HepG2 (cell line): ENCODE measurements at regions not wholly inside any gene's neighbourhood (a gene's known extent, or its start where the extent isn't known, plus 50 kb on each side); places are given as distances from the start of the nearest gene placed in this dataset.

ENCODE experiments used
- ATAC-seq: fragments of 200-7000 bp; cut with Tn5 transposase; 3 replicates; pipeline ENCODE4 v1.9.1; 2020; ENCODE audit warnings: mild to moderate bottlenecking, moderate library complexity
- BruUV-seq: library from RNA; stranded (reverse); fragments of 400-500 nt; replicated peaks from 2 replicates; lab custom pipeline; 2021; lab: Mats Ljungman, UMichigan
- CTCF ChIA-PET: fragments of 300-600 bp; formaldehyde crosslinking; extraction: SDS; loops from one replicate; lab custom pipeline; 2021; ENCODE audit warnings: low total read pairs, inconsistent platforms, low intra/inter-chr PET ratio; lab: Yijun Ruan, JAX
- POLR2A ChIA-PET: fragments of 350-600 bp; sonication (Branson Sonifier 250); formaldehyde crosslinking; loops from one replicate; lab custom pipeline; 2020; ENCODE audit warnings: antibody characterized with exemption, inconsistent platforms; lab: Yijun Ruan, JAX
- DNase-seq: peaks from one replicate; pipeline ENCODE4 v3.0.0-alpha.2; 2015; ENCODE audit warnings: low spot score
- FAIRE-seq: peaks from 3 replicates; lab custom pipeline; 2011; peaks lifted over from hg19 to GRCh38; lab: Jason Lieb, UNC
- H2AFZ ChIP-seq: one replicate; pipeline ENCODE4 v1.6.1; 2011; ENCODE audit warnings: low read length, inconsistent platforms
- H3K27ac ChIP-seq: fragments of 300-600 bp; 3 replicates; pipeline ENCODE4 v1.8.0; 2011; ENCODE audit warnings: mixed run types, mild to moderate bottlenecking, mixed read lengths, low read length, inconsistent platforms; ENCODE audit not compliant: insufficient read depth; ENCODE audit errors: extremely low read length
- H3K27me3 ChIP-seq, 2 experiments: fragments of 200-600 bp in 1 of 2; 2 replicates in 1 of 2; 3 replicates in 1 of 2; pipeline versions ENCODE4 v1.6.0 to v1.8.0; 2011; ENCODE audit warnings: low read length in 2 of 2, mild to moderate bottlenecking in 2 of 2, moderate library complexity in 2 of 2, inconsistent platforms in 1 of 2; ENCODE audit not compliant: insufficient read depth in 2 of 2, control insufficient read depth in 1 of 2
- H3K36me3 ChIP-seq, 2 experiments: fragments of 200-600 bp in 1 of 2; replicated peaks in 1 of 2; 2 replicates in 1 of 2; 3 replicates in 1 of 2; pipeline versions ENCODE4 v1.5.1 to v1.8.0; 2011; ENCODE audit warnings: low read length in 2 of 2, inconsistent platforms in 1 of 2; ENCODE audit not compliant: insufficient read depth in 2 of 2, control insufficient read depth in 1 of 2
- H3K4me1 ChIP-seq: 2 replicates; pipeline ENCODE4 v1.5.1; 2012; ENCODE audit warnings: low read length, inconsistent platforms; ENCODE audit not compliant: insufficient read depth
- H3K4me2 ChIP-seq: 2 replicates; pipeline ENCODE4 v1.6.0; 2011; ENCODE audit warnings: low read depth, low read length, inconsistent platforms
- H3K4me3 ChIP-seq, 3 experiments: fragments of 200-600 bp in 1 of 3; sonication (generic), shearing (Covaris generic) in 1 of 3; replicated peaks in 1 of 3; 2 replicates each; pipeline ENCODE4 v1.5.1; 2011 to 2016; ENCODE audit warnings: low read length in 3 of 3, inconsistent platforms in 2 of 3, low read depth in 2 of 3, mild to moderate bottlenecking in 2 of 3, control low read depth in 1 of 3, mixed read lengths in 1 of 3; ENCODE audit not compliant: insufficient read depth in 1 of 3
- H3K79me2 ChIP-seq: one replicate; pipeline ENCODE4 v1.6.1; 2011; ENCODE audit warnings: low read length, inconsistent platforms; ENCODE audit not compliant: insufficient read depth
- H3K9ac ChIP-seq: 2 replicates; pipeline ENCODE4 v1.6.0; 2011; ENCODE audit warnings: mild to moderate bottlenecking, low read depth, low read length, inconsistent platforms; ENCODE audit not compliant: insufficient read depth
- H3K9me3 ChIP-seq: 2 replicates; pipeline ENCODE4 v1.5.1; 2012; ENCODE audit warnings: mild to moderate bottlenecking, low read length
- H4K20me1 ChIP-seq: 2 replicates; pipeline ENCODE4 v1.6.0; 2011; ENCODE audit warnings: inconsistent platforms, mild to moderate bottlenecking, low read length, moderate library complexity; ENCODE audit not compliant: insufficient read depth
- ARNTL ChIP-seq: sonication (generic); formaldehyde crosslinking; IDR thresholded peaks from 2 replicates; pipeline ENCODE4 v1.4.0; 2020; ENCODE audit warnings: mild to moderate bottlenecking, missing genetic modification reagents
- CAMTA2 ChIP-seq: sonication (generic); formaldehyde crosslinking; IDR thresholded peaks from 2 replicates; pipeline ENCODE4 v1.4.0; 2020; ENCODE audit warnings: mild to moderate bottlenecking, missing genetic modification reagents, borderline replicate concordance
- CBX2 ChIP-seq, 2 experiments: fragments of 200-600 bp in 1 of 2; sonication (generic); formaldehyde crosslinking in 1 of 2; IDR thresholded peaks; 2 replicates each; pipeline versions ENCODE4 v1.7.0 to v1.8.1; 2018 to 2022; ENCODE audit warnings: low read depth in 2 of 2, low read length in 1 of 2, mild to moderate bottlenecking in 1 of 2, missing genetic modification reagents in 1 of 2
- KDM5A ChIP-seq: fragments of 200-600 bp; sonication (generic); IDR thresholded peaks from 2 replicates; pipeline ENCODE4 v1.7.0; 2018; ENCODE audit warnings: antibody characterized with exemption, mild to moderate bottlenecking, low read length, borderline replicate concordance
- KMT2A ChIP-seq: sonication (generic); formaldehyde crosslinking; IDR thresholded peaks from 2 replicates; pipeline ENCODE4 v1.4.0; 2020; ENCODE audit warnings: missing genetic modification reagents
- NCOA2 ChIP-seq: sonication (generic); formaldehyde crosslinking; IDR thresholded peaks from 2 replicates; pipeline ENCODE4 v1.8.0; 2022; ENCODE audit warnings: inconsistent platforms
- REXO4 ChIP-seq: sonication (generic); formaldehyde crosslinking; IDR thresholded peaks from 2 replicates; pipeline ENCODE4 v1.8.0; 2022; ENCODE audit warnings: missing genetic modification reagents, mild to moderate bottlenecking, borderline replicate concordance
- RFX1 ChIP-seq: fragments of 450-650 bp; IDR thresholded peaks from 2 replicates; pipeline ENCODE4 v1.6.1; 2017
- SMYD3 ChIP-seq: sonication (generic); formaldehyde crosslinking; IDR thresholded peaks from 2 replicates; pipeline ENCODE4 v1.8.1; 2023; ENCODE audit warnings: mild to moderate bottlenecking, missing genetic modification reagents
- SRF ChIP-seq: IDR thresholded peaks from 2 replicates; pipeline ENCODE4 v1.6.1; 2011; ENCODE audit warnings: mild to moderate bottlenecking, low read depth, low read length, moderate library complexity
- TBX3 ChIP-seq: fragments of 450-650 bp; IDR thresholded peaks from 2 replicates; pipeline ENCODE4 v1.6.1; 2017; ENCODE audit warnings: antibody characterized with exemption, mild to moderate bottlenecking, inconsistent platforms, borderline replicate concordance
- ZNF564 ChIP-seq: sonication (generic); formaldehyde crosslinking; IDR thresholded peaks from 2 replicates; pipeline ENCODE4 v1.8.1; 2023; ENCODE audit warnings: mild to moderate bottlenecking, missing genetic modification reagents
- ZNF7 ChIP-seq: IDR thresholded peaks from 2 replicates; pipeline ENCODE4 v1.6.1; 2016; ENCODE audit warnings: missing biosample characterization, missing genetic modification reagents
- ZSCAN25 ChIP-seq: sonication (generic); formaldehyde crosslinking; IDR thresholded peaks from 2 replicates; pipeline ENCODE4 v1.8.0; 2022; ENCODE audit warnings: mild to moderate bottlenecking, missing genetic modification reagents
- WGBS: methylation state at CpG from one replicate; pipeline ENCODE4 v1.1.6; 2017; ENCODE audit warnings: low lambda C conversion rate; 5-methylcytosine and 5-hydroxymethylcytosine counted together
- in situ Hi-C: cut with HindIII; loops from 2 replicates; pipeline ENCODE4 v1.10.0; 2017; ENCODE audit warnings: low pct_unique_long_range_greater_than_20kb; ENCODE audit not compliant: extremely low pct_ligation_motif_present
- intact Hi-C: fragments of 100-400 bp; cut with micrococcal nuclease; formaldehyde crosslinking; loops from one replicate; pipeline ENCODE4 v1.10.0; 2022; ENCODE audit not compliant: unreplicated experiment
- TF ChIP-seq, protein P1 (sequence below): sonication (generic); formaldehyde crosslinking; IDR thresholded peaks from 2 replicates; pipeline ENCODE4 v1.4.0; 2020; ENCODE audit warnings: missing genetic modification reagents
- TF ChIP-seq, protein P2 (sequence below): sonication (generic); formaldehyde crosslinking; IDR thresholded peaks from 2 replicates; pipeline ENCODE4 v1.8.0; 2022; ENCODE audit warnings: missing genetic modification reagents, mild to moderate bottlenecking, borderline replicate concordance
- TF ChIP-seq, protein P3 (sequence below): sonication (generic); formaldehyde crosslinking; IDR thresholded peaks from 2 replicates; pipeline ENCODE4 v1.8.1; 2023; ENCODE audit warnings: mild to moderate bottlenecking, missing genetic modification reagents, borderline replicate concordance

DNA sequence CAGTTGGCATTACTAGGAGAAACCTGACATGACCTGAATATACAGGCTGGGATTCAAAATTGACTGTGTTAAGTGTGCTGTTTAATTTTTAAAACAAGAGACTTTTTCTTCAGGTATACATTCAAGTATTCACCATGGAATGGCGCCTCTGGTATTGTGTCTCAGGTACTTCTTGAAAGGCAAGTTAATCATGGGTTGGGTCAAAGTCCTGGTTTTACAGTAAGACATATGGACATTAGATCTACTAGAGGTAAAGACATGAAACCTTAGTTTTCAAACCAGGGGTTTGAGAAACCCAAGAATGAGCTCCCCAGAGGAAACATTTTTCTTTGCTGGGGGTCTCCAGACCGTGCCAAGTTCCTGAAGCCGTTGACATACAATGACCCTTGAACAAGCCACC is 232.4 kb downstream of the SAMD5 start (continued):
- TF ChIP-seq SMYD3 (CRISPR knock-in tag): no peak

DNA sequence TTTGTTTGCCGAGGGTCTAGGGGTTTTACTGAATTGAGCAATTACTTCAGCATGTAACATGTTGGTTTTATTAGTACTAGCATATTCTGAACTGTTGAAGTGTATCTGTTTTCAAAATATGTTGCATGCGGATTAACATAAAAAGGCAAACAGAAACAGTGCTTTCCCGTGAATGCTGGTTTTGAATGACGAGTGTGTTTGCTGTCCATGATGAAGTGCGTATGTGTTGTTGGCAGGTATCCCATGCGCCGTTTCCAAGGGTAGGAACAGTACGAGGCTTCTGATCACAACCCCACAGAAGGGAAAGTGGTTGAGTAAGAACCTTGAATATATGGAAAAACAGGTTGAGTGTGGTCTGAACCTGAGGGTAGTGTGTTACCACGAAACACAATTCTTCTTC is 232.9 kb downstream of the SAMD5 start:
- CTCF ChIA-PET: no interaction called here
- H4K20me1 ChIP-seq: no peaks in the 10 kb centered on the region
- no peaks in the 10 kb centered on the region for H3K4me1 ChIP-seq
- in situ Hi-C loops: no loop called here
- no peak overlapping the region for H3K27ac ChIP-seq
- H2AFZ ChIP-seq: no peak overlapping the region
- no peaks in the 10 kb centered on the region for H3K27me3 ChIP-seq
- H3K4me3 ChIP-seq: no peak overlapping the region
- no peak for DNase-seq
- no peak for FAIRE-seq
- ATAC-seq: no peak
- TF ChIP-seq CAMTA2 (CRISPR knock-in tag): no peak
- TF ChIP-seq ARNTL (CRISPR knock-in tag): no peak
- TF ChIP-seq ZNF564 (CRISPR knock-in tag): no peak
- no peak for TF ChIP-seq ZNF7
- no peak for TF ChIP-seq KDM5A
- no peak for TF ChIP-seq CBX2 (IDR thresholded peaks at IDR 0.05; ENCODE audit: low read depth, low read length)
- no peak for TF ChIP-seq CBX2 (CRISPR knock-in tag; IDR thresholded peaks at IDR 0.05; ENCODE audit: low read depth)
- no peak for TF ChIP-seq TBX3
- no peak for TF ChIP-seq KMT2A (CRISPR knock-in tag)
- TF ChIP-seq NCOA2 (CRISPR knock-in tag): no peak
- TF ChIP-seq, protein P1, sequence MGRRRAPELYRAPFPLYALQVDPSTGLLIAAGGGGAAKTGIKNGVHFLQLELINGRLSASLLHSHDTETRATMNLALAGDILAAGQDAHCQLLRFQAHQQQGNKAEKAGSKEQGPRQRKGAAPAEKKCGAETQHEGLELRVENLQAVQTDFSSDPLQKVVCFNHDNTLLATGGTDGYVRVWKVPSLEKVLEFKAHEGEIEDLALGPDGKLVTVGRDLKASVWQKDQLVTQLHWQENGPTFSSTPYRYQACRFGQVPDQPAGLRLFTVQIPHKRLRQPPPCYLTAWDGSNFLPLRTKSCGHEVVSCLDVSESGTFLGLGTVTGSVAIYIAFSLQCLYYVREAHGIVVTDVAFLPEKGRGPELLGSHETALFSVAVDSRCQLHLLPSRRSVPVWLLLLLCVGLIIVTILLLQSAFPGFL (CRISPR knock-in tag): no peak
- no peak for TF ChIP-seq REXO4 (CRISPR knock-in tag)
- TF ChIP-seq, protein P2, sequence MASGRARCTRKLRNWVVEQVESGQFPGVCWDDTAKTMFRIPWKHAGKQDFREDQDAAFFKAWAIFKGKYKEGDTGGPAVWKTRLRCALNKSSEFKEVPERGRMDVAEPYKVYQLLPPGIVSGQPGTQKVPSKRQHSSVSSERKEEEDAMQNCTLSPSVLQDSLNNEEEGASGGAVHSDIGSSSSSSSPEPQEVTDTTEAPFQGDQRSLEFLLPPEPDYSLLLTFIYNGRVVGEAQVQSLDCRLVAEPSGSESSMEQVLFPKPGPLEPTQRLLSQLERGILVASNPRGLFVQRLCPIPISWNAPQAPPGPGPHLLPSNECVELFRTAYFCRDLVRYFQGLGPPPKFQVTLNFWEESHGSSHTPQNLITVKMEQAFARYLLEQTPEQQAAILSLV: no peak
- no peak for TF ChIP-seq RFX1
- TF ChIP-seq SRF: no peak
- no peak for TF ChIP-seq ZSCAN25
- TF ChIP-seq, protein P3, sequence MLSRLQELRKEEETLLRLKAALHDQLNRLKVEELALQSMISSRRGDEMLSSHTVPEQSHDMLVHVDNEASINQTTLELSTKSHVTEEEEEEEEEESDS (CRISPR knock-in tag): no peak
- TF ChIP-seq, all 625 proteins: peak for 0
- BruUV-seq: no TSS peak
- Histone ChIP-seq H3K4me2 (no peak overlapping the region), H3K79me2 (no peaks in the 10 kb centered on the region), H3K9ac (no peak overlapping the region), H3K9me3 (no peaks in the 10 kb centered on the region), H3K36me3 (no peaks in the 10 kb centered on the region)
- intact Hi-C loops: no loop called here
- 55% methylated on average over 9 of the region's 9 CpGs for WGBS
- POLR2A ChIA-PET: no interaction called here
